A549 (cell line): ENCODE measurements at regions not wholly inside any gene's neighbourhood (a gene's known extent, or its start where the extent isn't known, plus 50 kb on each side); places are given as distances from the start of the nearest gene placed in this dataset.

ENCODE experiments used
- CTCF ChIP-seq: fragments of >200 bp; sonication (Bioruptor Twin); formaldehyde crosslinking; IDR thresholded peaks from 3 replicates; pipeline ENCODE4 v1.5.1; 2016
- EP300 ChIP-seq, 2 experiments: fragments of >200 bp; sonication (Bioruptor Twin); formaldehyde crosslinking; IDR thresholded peaks; 2 replicates in 1 of 2; 3 replicates in 1 of 2; pipeline ENCODE4 v1.6.1; 2016 to 2017
- RAD21 ChIP-seq, 2 experiments: fragments of >200 bp in 1 of 2; sonication (Bioruptor Twin) in 1 of 2; formaldehyde crosslinking in 1 of 2; IDR thresholded peaks in 1 of 2; conservative IDR thresholded peaks in 1 of 2; 2 replicates in 1 of 2; 3 replicates in 1 of 2; pipeline ENCODE4 v1.6.1; 2012 to 2018; ENCODE audit warnings: inconsistent platforms in 1 of 2
- ZNF302 ChIP-seq: fragments of 250-450 bp; sonication (Bioruptor Pico); IDR thresholded peaks from 2 replicates; pipeline ENCODE4 v1.9.0; 2021; ENCODE audit warnings: inconsistent platforms, mild to moderate bottlenecking, moderate library complexity

DNA sequence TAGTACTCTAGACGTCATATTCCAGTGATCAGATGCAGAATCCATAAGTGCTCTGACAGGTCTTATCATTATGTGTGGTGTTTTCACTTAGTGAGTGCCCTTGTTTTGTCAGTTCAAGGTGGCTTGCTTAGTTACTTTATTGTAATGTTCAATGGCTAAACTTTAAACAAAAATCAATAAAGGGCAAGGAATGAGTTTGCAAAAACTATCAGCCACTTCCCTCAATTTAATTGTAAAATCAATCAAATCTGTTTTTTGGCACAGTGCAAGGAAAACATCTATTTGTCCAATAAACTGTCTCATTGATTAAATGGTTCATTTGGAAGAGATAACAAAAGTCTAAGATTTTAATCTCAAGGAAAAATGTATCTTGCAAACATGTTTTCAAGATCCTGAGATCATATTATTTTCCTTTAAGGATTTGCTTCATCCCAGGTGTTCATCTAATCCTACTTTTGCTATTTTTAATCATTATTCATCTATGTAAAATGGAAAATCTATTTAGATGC lies 59.6 kb upstream of the EEA1 start:
- TF ChIP-seq RAD21 (conservative IDR thresholded peaks at IDR 0.05 in 1 of 2, IDR thresholded peaks at IDR 0.05 in 1 of 2) (no peak), CTCF (no peak), EP300 (IDR thresholded peaks at IDR 0.05) (no peak), ZNF302 (no peak)
